H1 (cell line): ENCODE measurements at regions not wholly inside any gene's neighbourhood (a gene's known extent, or its start where the extent isn't known, plus 50 kb on each side); places are given as distances from the start of the nearest gene placed in this dataset.

Experiments used
- CTCF ChIA-PET: fragments of 300-600 bp; sonication (Branson Sonifier 250); formaldehyde crosslinking; loops from one replicate; lab custom pipeline; 2021; ENCODE audit not compliant: partially characterized antibody; lab: Charles Lee
- POLR2A ChIA-PET: fragments of 300-600 bp; sonication (Branson Sonifier 250); formaldehyde crosslinking; loops from one replicate; lab custom pipeline; 2021; ENCODE audit warnings: inconsistent platforms; ENCODE audit not compliant: partially characterized antibody; lab: Charles Lee
- DNase-seq, 2 experiments: peaks; one replicate each; pipeline versions ENCODE4 v3.0.0 to v3.0.0-alpha.2; 2010 to 2022; ENCODE audit warnings: low spot score in 2 of 2, low read depth in 1 of 2, mixed read lengths in 1 of 2
- FAIRE-seq: peaks from 2 replicates; lab custom pipeline; 2011; peaks lifted over from hg19 to GRCh38; lab: Jason Lieb, UNC
- H2AFZ ChIP-seq: 2 replicates; pipeline ENCODE4 v1.8.1; 2012; ENCODE audit warnings: low read length, inconsistent platforms
- H2AK5ac ChIP-seq: 2 replicates; pipeline ENCODE4 v1.6.1; 2013; ENCODE audit warnings: low read depth, low read length
- H2BK120ac ChIP-seq: replicated peaks from 2 replicates; pipeline ENCODE3; 2013; ENCODE audit warnings: low read depth, low read length, inconsistent platforms
- H2BK12ac ChIP-seq: 2 replicates; pipeline ENCODE4 v1.6.1; 2013; ENCODE audit warnings: low read depth, low read length
- H2BK15ac ChIP-seq: 2 replicates; pipeline ENCODE4 v1.6.1; 2013; ENCODE audit warnings: low read length
- H2BK20ac ChIP-seq: 2 replicates; pipeline ENCODE4 v1.6.1; 2013; ENCODE audit warnings: low read length
- H2BK5ac ChIP-seq: 2 replicates; pipeline ENCODE4 v1.6.1; 2013; ENCODE audit warnings: low read depth, low read length
- H3K14ac ChIP-seq: 2 replicates; pipeline ENCODE4 v1.6.1; 2013; ENCODE audit warnings: inconsistent platforms; ENCODE audit not compliant: insufficient read length
- H3K18ac ChIP-seq: 2 replicates; pipeline ENCODE4 v1.6.1; 2013; ENCODE audit warnings: low read length; ENCODE audit errors: extremely low read depth
- H3K23ac ChIP-seq: 2 replicates; pipeline ENCODE4 v1.6.1; 2013; ENCODE audit warnings: inconsistent platforms; ENCODE audit not compliant: insufficient read length
- H3K23me2 ChIP-seq: 2 replicates; pipeline ENCODE4 v1.6.1; 2013; ENCODE audit warnings: low read depth, low read length
- H3K27ac ChIP-seq: 2 replicates; pipeline ENCODE4 v1.6.1; 2011; ENCODE audit warnings: low read depth, low read length, inconsistent platforms
- H3K27me3 ChIP-seq, 4 experiments: replicated peaks in 1 of 4; 1 replicate in 1 of 4; 2 replicates in 3 of 4; pipeline versions ENCODE4 v1.6.1 to v1.8.1; 2011 to 2013; ENCODE audit warnings: low read length in 3 of 4, mild to moderate bottlenecking in 3 of 4, inconsistent platforms in 2 of 4, mixed read lengths in 2 of 4, moderate library complexity in 1 of 4; ENCODE audit not compliant: control insufficient read depth in 3 of 4, insufficient read depth in 3 of 4; ENCODE audit errors: extremely low read depth in 1 of 4
- H3K36me3 ChIP-seq, 4 experiments: 2 replicates each; pipeline versions ENCODE4 v1.6.1 to v1.8.1; 2011 to 2013; ENCODE audit warnings: mild to moderate bottlenecking in 4 of 4, low read length in 3 of 4, moderate library complexity in 2 of 4, control low read depth in 1 of 4, inconsistent platforms in 1 of 4; ENCODE audit not compliant: insufficient read depth in 4 of 4, control insufficient read depth in 2 of 4
- H3K4ac ChIP-seq: replicated peaks from 2 replicates; pipeline ENCODE3; 2013; ENCODE audit warnings: low read length, low read depth, mixed read lengths, inconsistent platforms; ENCODE audit not compliant: insufficient read length
- H3K4me1 ChIP-seq, 4 experiments: replicated peaks in 1 of 4; 1 replicate in 1 of 4; 2 replicates in 3 of 4; pipeline versions ENCODE4 v1.6.1 to v1.8.1; 2011 to 2013; ENCODE audit warnings: low read length in 3 of 4, inconsistent platforms in 2 of 4, mixed read lengths in 1 of 4; ENCODE audit not compliant: insufficient read depth in 4 of 4, control insufficient read depth in 3 of 4
- H3K4me2 ChIP-seq, 2 experiments: 2 replicates each; pipeline versions ENCODE4 v1.6.1 to v1.8.1; 2011 to 2013; ENCODE audit warnings: low read depth in 2 of 2, low read length in 2 of 2, control low read depth in 1 of 2, inconsistent platforms in 1 of 2, mild to moderate bottlenecking in 1 of 2; ENCODE audit not compliant: insufficient read depth in 1 of 2
- H3K4me3 ChIP-seq, 4 experiments: fragments of 200-600, 300-600 bp in 1 of 4; sonication (generic), shearing (Covaris generic), sonication (Bioruptor Twin) in 1 of 4; 2 replicates each; pipeline versions ENCODE4 v1.5.1 to v1.8.1; 2011 to 2016; ENCODE audit warnings: low read length in 4 of 4, low read depth in 3 of 4, control low read depth in 2 of 4, inconsistent platforms in 2 of 4, mild to moderate bottlenecking in 2 of 4, mixed read lengths in 1 of 4, moderate library complexity in 1 of 4; ENCODE audit not compliant: insufficient read depth in 2 of 4; ENCODE audit errors: extremely low read depth in 1 of 4
- H3K56ac ChIP-seq: replicated peaks from 2 replicates; pipeline ENCODE3; 2013; ENCODE audit warnings: low read depth, mild to moderate bottlenecking, mixed read lengths, low read length, inconsistent platforms; ENCODE audit not compliant: insufficient read length
- H3K79me1 ChIP-seq: 2 replicates; pipeline ENCODE4 v1.6.1; 2013; ENCODE audit warnings: low read depth, low read length, control low read depth
- H3K79me2 ChIP-seq, 2 experiments: 2 replicates each; pipeline versions ENCODE4 v1.6.1 to v1.8.1; 2012 to 2013; ENCODE audit warnings: low read length in 2 of 2, mild to moderate bottlenecking in 2 of 2, inconsistent platforms in 1 of 2; ENCODE audit not compliant: insufficient read depth in 2 of 2, control insufficient read depth in 1 of 2
- H3K9ac ChIP-seq, 4 experiments: replicated peaks in 1 of 4; 1 replicate in 1 of 4; 2 replicates in 3 of 4; pipeline versions ENCODE4 v1.6.1 to v1.8.1; 2011 to 2013; ENCODE audit warnings: low read depth in 3 of 4, low read length in 3 of 4, control low read depth in 2 of 4, mild to moderate bottlenecking in 2 of 4, moderate library complexity in 2 of 4, inconsistent platforms in 1 of 4; ENCODE audit errors: extremely low read depth in 1 of 4
- H3K9me3 ChIP-seq, 2 experiments: 2 replicates each; pipeline versions ENCODE4 v1.6.1 to v1.8.1; 2012 to 2013; ENCODE audit warnings: mild to moderate bottlenecking in 2 of 2, moderate library complexity in 2 of 2, control low read depth in 1 of 2, inconsistent platforms in 1 of 2, low read depth in 1 of 2, low read length in 1 of 2, mixed read lengths in 1 of 2; ENCODE audit not compliant: insufficient read depth in 2 of 2
- H4K20me1 ChIP-seq, 2 experiments: replicated peaks in 1 of 2; 2 replicates each; pipeline versions ENCODE3 to v1.8.1; 2011 to 2013; ENCODE audit warnings: inconsistent platforms in 2 of 2, low read length in 2 of 2, mild to moderate bottlenecking in 1 of 2; ENCODE audit not compliant: insufficient read depth in 2 of 2, control insufficient read depth in 1 of 2
- H4K5ac ChIP-seq: 2 replicates; pipeline ENCODE4 v1.6.1; 2013; ENCODE audit warnings: low read length, low read depth, mixed read lengths, inconsistent platforms; ENCODE audit not compliant: insufficient read length
- H4K8ac ChIP-seq: 2 replicates; pipeline ENCODE4 v1.8.0; 2013; ENCODE audit warnings: mild to moderate bottlenecking, moderate library complexity, low read length, inconsistent platforms; ENCODE audit not compliant: insufficient read depth; ENCODE audit errors: extremely low read depth
- H4K91ac ChIP-seq: replicated peaks from 2 replicates; pipeline ENCODE3; 2013; ENCODE audit warnings: low read length, mixed read lengths, inconsistent platforms; ENCODE audit not compliant: insufficient read length
- BRCA1 ChIP-seq: IDR thresholded peaks from 2 replicates; pipeline ENCODE4 v1.6.1; 2012; ENCODE audit warnings: low read depth, low read length, improper control_type of control experiment
- CEBPB ChIP-seq: IDR thresholded peaks from 2 replicates; pipeline ENCODE4 v1.6.1; 2012; ENCODE audit warnings: low read depth, low read length
- CHD1 ChIP-seq: IDR thresholded peaks from 2 replicates; pipeline ENCODE4 v1.6.1; 2012; ENCODE audit warnings: low read depth, low read length, improper control_type of control experiment
- GTF2F1 ChIP-seq: IDR thresholded peaks from 2 replicates; pipeline ENCODE4 v1.6.1; 2012; ENCODE audit warnings: low read depth, low read length, improper control_type of control experiment, borderline replicate concordance
- HDAC2 ChIP-seq, 2 experiments: fragments of 300-600 bp in 1 of 2; sonication (generic) in 1 of 2; IDR thresholded peaks; 2 replicates each; pipeline ENCODE4 v1.6.1; 2011 to 2012; ENCODE audit warnings: low read depth in 2 of 2, low read length in 2 of 2, mild to moderate bottlenecking in 2 of 2, moderate library complexity in 2 of 2, borderline replicate concordance in 1 of 2, inconsistent platforms in 1 of 2
- JUN ChIP-seq: IDR thresholded peaks from 2 replicates; pipeline ENCODE4 v1.6.1; 2011; ENCODE audit warnings: low read depth, mild to moderate bottlenecking, improper control_type of control experiment, low read length
- KDM1A ChIP-seq: fragments of 200-600, 300-600 bp; sonication (generic); IDR thresholded peaks from 2 replicates; pipeline ENCODE4 v1.7.1; 2016; ENCODE audit warnings: mild to moderate bottlenecking, low read length, borderline replicate concordance
- POLR2AphosphoS5 ChIP-seq: IDR thresholded peaks from 2 replicates; pipeline ENCODE4 v1.6.1; 2011; ENCODE audit warnings: low read depth, low read length
- RXRA ChIP-seq: IDR thresholded peaks from 2 replicates; pipeline ENCODE4 v1.6.1; 2011; ENCODE audit warnings: low read depth, mild to moderate bottlenecking, low read length, moderate library complexity; ENCODE audit not compliant: insufficient read depth
- SIRT6 ChIP-seq: IDR thresholded peaks from one replicate; pipeline ENCODE4 v1.7.1; 2012; ENCODE audit warnings: low read length, inconsistent platforms
- SIX5 ChIP-seq: IDR thresholded peaks from 2 replicates; pipeline ENCODE4 v1.6.1; 2011; ENCODE audit warnings: mild to moderate bottlenecking, low read depth, low read length
- SP1 ChIP-seq: IDR thresholded peaks from 2 replicates; pipeline ENCODE4 v1.6.1; 2011; ENCODE audit warnings: low read depth, low read length
- ZNF274 ChIP-seq: IDR thresholded peaks from 2 replicates; pipeline ENCODE4 v1.7.0; 2012; ENCODE audit warnings: low read length, borderline replicate concordance; ENCODE audit errors: extremely low read depth
- WGBS, 2 experiments: shearing (Covaris generic) in 1 of 2; methylation state at CpG; one replicate each; pipeline versions ENCODE4 v1.1.6 to v1.1.7; 2013 to 2015; ENCODE audit warnings: low lambda C conversion rate in 2 of 2, mixed read lengths in 2 of 2, inconsistent platforms in 1 of 2, low coverage in 1 of 2, missing lambda C conversion rate in 1 of 2; ENCODE audit not compliant: insufficient replicate concordance in 2 of 2, insufficient coverage in 1 of 2, insufficient read length in 1 of 2; ENCODE audit errors: extremely low coverage in 1 of 2, missing lambda C conversion rate in 1 of 2; 5-methylcytosine and 5-hydroxymethylcytosine counted together

- Histone ChIP-seq H2BK5ac (no peak overlapping the region), H4K20me1 (no peaks in the 10 kb centered on the region), H2BK15ac (no peak overlapping the region), H3K4me2 (no peak overlapping the region), H3K56ac (no peak overlapping the region), H3K36me3 (no peaks in the 10 kb centered on the region), H3K18ac (no peak overlapping the region), H2BK120ac (no peak overlapping the region), H3K4me1 (no peaks in the 10 kb centered on the region; a peak in 1 of 7 replicates), H2BK20ac (no peak overlapping the region), H3K27ac (no peak overlapping the region), H3K9me3 (no peaks in the 10 kb centered on the region), H4K5ac (no peak overlapping the region), H3K14ac (no peak overlapping the region), H3K27me3 (no peaks in the 10 kb centered on the region), H3K79me2 (no peaks in the 10 kb centered on the region), H3K9ac (no peak overlapping the region), H2AFZ (no peak overlapping the region), H3K4me3 (no peak overlapping the region), H4K8ac (no peak overlapping the region; the same call in 1 of the 2 replicates), H2AK5ac (no peak overlapping the region), H4K91ac (no peak overlapping the region), H3K4ac (no peak overlapping the region), H2BK12ac (no peak overlapping the region), H3K79me1 (no peaks in the 10 kb centered on the region), H3K23me2 (no peaks in the 10 kb centered on the region), H3K23ac (no peak overlapping the region)
- POLR2A ChIA-PET: no interaction called here
- DNase-seq (no peak), FAIRE-seq (no peak)
- CTCF ChIA-PET: no interaction called here
- 95% methylated on average over 4 of the region's 4 CpGs; no CpG with 5 or more reads in 1 of the 2 experiments for WGBS, 2 experiments
- TF ChIP-seq CHD1 (no peak), ZNF274 (no peak), RXRA (no peak), GTF2F1 (no peak), POLR2AphosphoS5 (no peak), SIRT6 (no peak), SP1 (no peak), KDM1A (no peak), CEBPB (no peak), HDAC2 (IDR thresholded peaks at IDR 0.05; ENCODE audit: borderline replicate concordance in 1 of 2, low read depth in 2 of 2, low read length in 2 of 2) (no peak), BRCA1 (no peak), JUN (no peak), SIX5 (no peak)
Observed at GRCh38 chr16:6880263-6880662, 452.4 kb upstream of the RBFOX1 start.
